Adrenal gland (tissue), 9 donors: ENCODE measurements at regions not wholly inside any gene's neighbourhood (a gene's known extent, or its start where the extent isn't known, plus 50 kb on each side); places are given as distances from the start of the nearest gene placed in this dataset.

Experiments used
- DNase-seq, 7 donors: peaks; one replicate each; pipeline ENCODE4 v3.0.0-alpha.2; 2019 to 2020
- H3K27ac ChIP-seq, 5 donors: fragments of 200-600 bp; sonication (generic) in 4 of 5; 1 replicate in 3 of 5; 2 replicates in 2 of 5; pipeline versions ENCODE4 v1.5.1 to v1.8.0; 2016 to 2020; ENCODE audit warnings: mild to moderate bottlenecking in 1 of 5
- H3K27me3 ChIP-seq: fragments of 200-600 bp; 2 replicates; pipeline ENCODE4 v1.8.0; 2021
- H3K36me3 ChIP-seq, 2 donors: fragments of 200-600 bp; replicated peaks in 1 of 2; 1 replicate in 1 of 2; 2 replicates in 1 of 2; pipeline versions ENCODE4 v1.5.1 to v1.8.0; 2018 to 2022
- H3K4me1 ChIP-seq, 2 donors: fragments of 200-600 bp; replicated peaks in 1 of 2; 1 replicate in 1 of 2; 2 replicates in 1 of 2; pipeline versions ENCODE4 v1.5.1 to v1.8.0; 2018 to 2021
- H3K4me3 ChIP-seq, 4 donors: fragments of 200-600 bp; sonication (generic) in 3 of 4; one replicate each; pipeline ENCODE4 v1.5.1; 2016 to 2018
- H3K9me3 ChIP-seq, 3 donors: fragments of 200-600 bp; sonication (generic) in 1 of 3; replicated peaks in 1 of 3; 1 replicate in 2 of 3; 2 replicates in 1 of 3; pipeline versions ENCODE4 v1.5.1 to v1.8.0; 2016 to 2021
- POLR2A ChIP-seq, 2 donors: fragments of 450-650 bp; IDR thresholded peaks; one replicate each; pipeline ENCODE4 v1.6.1; 2017; ENCODE audit warnings: antibody characterized with exemption in 2 of 2, mild to moderate bottlenecking in 2 of 2, moderate library complexity in 1 of 2
- WGBS, 4 donors: extraction: QIAGEN DNeasy Blood & Tissue Kit in 2 of 4; methylation state at CpG; one replicate each; pipeline versions ENCODE4 v1.1.5 to v1.1.7; 2013 to 2017; 5-methylcytosine and 5-hydroxymethylcytosine counted together
- intact Hi-C, 2 donors: fragments of 100-400 bp; cut with DNase I; formaldehyde crosslinking; loops; one replicate each; pipeline versions ENCODE4 v1.14.1 to v1.15.0; 2022 to 2023
- TF ChIP-seq, protein P1 (sequence below), 6 experiments: fragments of 450-650 bp in 4 of 6; fragments of 200-600 bp in 2 of 6; sonication (generic) in 1 of 6; IDR thresholded peaks; 1 replicate in 5 of 6; 2 replicates in 1 of 6; pipeline versions ENCODE4 v1.5.1 to v1.8.0; 2016 to 2021; ENCODE audit warnings: antibody characterized with exemption in 6 of 6, mild to moderate bottlenecking in 2 of 6, moderate library complexity in 1 of 6
- donor health status: healthy with polysubstance abuse.
- donor health status: Bipolar disorder and iron deficiency.
- donor health status: DM: yes; HTN: yes; CAD: no.
- donor health status: DM: no; HTN: no; CAD: no.
- donor health status: DM: no; HTN: no; CAD: no.

DNA sequence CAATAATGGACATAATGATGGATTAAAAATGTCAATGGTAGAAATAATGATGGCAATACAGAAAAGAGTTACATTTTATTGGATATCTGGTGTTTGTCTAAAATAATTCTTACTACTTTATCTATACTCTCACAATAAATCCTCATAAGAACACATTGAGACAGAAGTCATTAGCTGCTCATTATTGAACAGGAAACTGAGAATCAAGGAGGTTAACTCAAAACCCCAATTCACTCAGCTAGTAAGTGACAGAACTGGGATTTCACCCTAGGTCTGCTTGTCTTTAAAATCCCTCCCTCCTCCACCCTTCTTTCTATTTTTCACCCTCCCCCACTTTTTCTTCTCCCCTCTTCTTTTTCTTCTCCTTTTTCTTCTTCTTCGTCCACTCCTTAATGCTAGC is 285.8 kb upstream of the TNC start:
- no peaks in the 10 kb centered on the region for H3K36me3 ChIP-seq
- TF ChIP-seq, protein P1, sequence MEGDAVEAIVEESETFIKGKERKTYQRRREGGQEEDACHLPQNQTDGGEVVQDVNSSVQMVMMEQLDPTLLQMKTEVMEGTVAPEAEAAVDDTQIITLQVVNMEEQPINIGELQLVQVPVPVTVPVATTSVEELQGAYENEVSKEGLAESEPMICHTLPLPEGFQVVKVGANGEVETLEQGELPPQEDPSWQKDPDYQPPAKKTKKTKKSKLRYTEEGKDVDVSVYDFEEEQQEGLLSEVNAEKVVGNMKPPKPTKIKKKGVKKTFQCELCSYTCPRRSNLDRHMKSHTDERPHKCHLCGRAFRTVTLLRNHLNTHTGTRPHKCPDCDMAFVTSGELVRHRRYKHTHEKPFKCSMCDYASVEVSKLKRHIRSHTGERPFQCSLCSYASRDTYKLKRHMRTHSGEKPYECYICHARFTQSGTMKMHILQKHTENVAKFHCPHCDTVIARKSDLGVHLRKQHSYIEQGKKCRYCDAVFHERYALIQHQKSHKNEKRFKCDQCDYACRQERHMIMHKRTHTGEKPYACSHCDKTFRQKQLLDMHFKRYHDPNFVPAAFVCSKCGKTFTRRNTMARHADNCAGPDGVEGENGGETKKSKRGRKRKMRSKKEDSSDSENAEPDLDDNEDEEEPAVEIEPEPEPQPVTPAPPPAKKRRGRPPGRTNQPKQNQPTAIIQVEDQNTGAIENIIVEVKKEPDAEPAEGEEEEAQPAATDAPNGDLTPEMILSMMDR (IDR thresholded peaks at IDR 0.05) = no peak
- WGBS, 4 donors = 77 to 93% (median 84%) methylated on average over 1 of the region's 1 CpG
- no peak overlapping the region for H3K27ac ChIP-seq
- H3K4me3 ChIP-seq = no peak overlapping the region
- no peak for DNase-seq
- no peaks in the 10 kb centered on the region for H3K27me3 ChIP-seq
- H3K9me3 ChIP-seq = no peaks in the 10 kb centered on the region
- H3K4me1 ChIP-seq = no peaks in the 10 kb centered on the region
- intact Hi-C loops = no loop called here

DNA sequence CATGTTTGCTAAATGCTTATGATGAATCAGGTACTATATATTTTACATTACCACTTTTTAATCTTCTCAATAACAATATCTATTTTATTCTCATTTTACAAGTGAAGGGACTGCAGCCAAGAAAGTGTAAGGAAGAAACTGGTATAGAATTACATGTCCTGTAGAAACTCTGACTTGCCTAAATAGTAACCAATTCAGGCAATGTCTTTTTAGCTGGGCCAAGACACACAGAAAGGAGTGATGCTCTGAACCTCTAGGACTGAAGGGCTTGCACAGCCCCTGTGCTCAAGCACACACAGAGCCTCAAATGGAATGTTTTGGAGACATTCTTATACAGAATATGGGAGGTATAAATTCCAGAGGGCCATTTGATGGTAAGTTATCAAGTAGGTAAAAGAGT is 286.4 kb upstream of the TNC start:
- no peak for DNase-seq
- no peaks in the 10 kb centered on the region for H3K36me3 ChIP-seq
- H3K4me1 ChIP-seq = no peaks in the 10 kb centered on the region
- H3K27me3 ChIP-seq = no peaks in the 10 kb centered on the region
- no peak overlapping the region for H3K4me3 ChIP-seq
- no peak overlapping the region for H3K27ac ChIP-seq
- intact Hi-C loops = no loop called here
- no peaks in the 10 kb centered on the region for H3K9me3 ChIP-seq
- TF ChIP-seq, protein P1 (IDR thresholded peaks at IDR 0.05) = no peak
- no peak for TF ChIP-seq POLR2A (IDR thresholded peaks at IDR 0.05)

DNA sequence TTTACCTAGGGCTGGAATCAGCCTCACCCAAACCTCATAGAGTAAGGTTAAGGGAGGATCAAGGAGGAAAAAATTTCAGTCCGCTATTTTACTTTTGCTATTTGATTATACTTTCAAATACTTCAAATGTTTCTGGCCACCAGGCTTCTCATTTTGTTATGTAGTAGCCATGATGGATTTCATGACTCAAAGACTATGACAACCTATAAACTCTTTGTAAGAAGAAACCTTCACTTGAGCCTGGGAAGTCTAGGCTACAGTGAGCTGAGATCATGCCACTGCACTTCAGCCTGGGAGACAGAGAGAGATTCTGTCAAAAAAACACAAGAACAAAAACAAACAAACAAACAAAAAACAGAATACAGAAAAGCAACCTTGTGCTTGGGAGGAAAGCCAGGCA is 293.6 kb upstream of the TNC start:
- Histone ChIP-seq H3K4me1 (no peaks in the 10 kb centered on the region), H3K4me3 (no peak overlapping the region), H3K27me3 (no peaks in the 10 kb centered on the region), H3K27ac (no peak overlapping the region), H3K9me3 (no peaks in the 10 kb centered on the region), H3K36me3 (no peaks in the 10 kb centered on the region)
- intact Hi-C loops = no loop called here
- WGBS, 4 donors = 78 to 93% (median 89%) methylated on average over 1 of the region's 1 CpG
- TF ChIP-seq, protein P1 (IDR thresholded peaks at IDR 0.05) = no peak
- TF ChIP-seq POLR2A (IDR thresholded peaks at IDR 0.05) = no peak
- no peak for DNase-seq

DNA sequence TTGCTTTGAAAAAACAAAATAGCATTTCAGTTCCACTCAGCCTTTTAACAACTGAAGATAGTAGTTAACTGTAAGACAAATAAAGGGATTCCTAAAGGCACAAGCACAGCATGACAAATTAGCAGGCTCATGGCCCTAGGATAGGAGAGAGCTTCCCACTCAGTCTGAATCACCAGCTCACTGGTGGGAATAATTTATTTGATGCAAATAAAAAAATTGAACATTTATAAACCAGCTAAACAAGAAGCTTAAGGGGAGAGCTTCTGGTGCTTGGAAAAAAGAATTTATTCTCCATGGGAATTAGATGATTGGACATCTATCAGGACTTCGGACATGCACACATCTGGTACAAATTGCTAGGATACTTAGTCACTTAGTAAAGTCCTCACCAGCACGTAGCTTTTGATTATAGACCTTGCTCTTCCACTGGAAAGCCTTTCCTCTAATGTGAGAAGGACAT is 294.1 kb upstream of the TNC start:
- TF ChIP-seq POLR2A (IDR thresholded peaks at IDR 0.05) = no peak
- TF ChIP-seq, protein P1 (IDR thresholded peaks at IDR 0.05) = no peak
- Histone ChIP-seq H3K27ac (no peak overlapping the region), H3K27me3 (no peaks in the 10 kb centered on the region), H3K4me3 (no peak overlapping the region), H3K36me3 (no peaks in the 10 kb centered on the region), H3K9me3 (no peaks in the 10 kb centered on the region), H3K4me1 (no peaks in the 10 kb centered on the region)
- intact Hi-C loops = no loop called here
- 36 to 48% (median 42%) methylated on average over 2 of the region's 2 CpGs for WGBS, 4 donors
- DNase-seq = no peak
